GM12878 (cell line): ENCODE measurements at regions not wholly inside any gene's neighbourhood (a gene's known extent, or its start where the extent isn't known, plus 50 kb on each side); places are given as distances from the start of the nearest gene placed in this dataset.

Experiments used
- ATAC-seq: fragments of 200-7000 bp; cut with Tn5 transposase; 3 replicates; pipeline ENCODE4 v1.9.1; 2020; ENCODE audit warnings: mild to moderate bottlenecking, moderate library complexity
- BruUV-seq: library from RNA; stranded (reverse); fragments of 400-500 nt; replicated peaks from 2 replicates; lab custom pipeline; 2021; lab: Mats Ljungman, UMichigan
- CTCF ChIA-PET: fragments of 300-600 bp; sonication (Branson Sonifier 250); formaldehyde crosslinking; extraction: SDS; loops from one replicate; lab custom pipeline; 2021; ENCODE audit warnings: inconsistent platforms; lab: Yijun Ruan, JAX
- POLR2A ChIA-PET: fragments of 350-600 bp; formaldehyde crosslinking; extraction: SDS; loops from one replicate; lab custom pipeline; 2021; ENCODE audit warnings: inconsistent platforms; lab: Charles Lee
- RAD21 ChIA-PET: fragments of 300-600 bp; sonication (Branson Sonifier 250); formaldehyde crosslinking; loops from one replicate; lab custom pipeline; 2023; ENCODE audit warnings: antibody characterized with exemption; ENCODE audit not compliant: unreplicated experiment; lab: Charles Lee
- SMC1A ChIA-PET: fragments of 300-600 bp; sonication (Branson Sonifier 250); formaldehyde crosslinking; loops from one replicate; lab custom pipeline; 2023; ENCODE audit not compliant: unreplicated experiment, uncharacterized antibody; lab: Charles Lee
- DNase-seq: peaks from one replicate; pipeline ENCODE4 v3.0.0-alpha.2; 2011; ENCODE audit warnings: low read depth, low spot score
- FAIRE-seq: peaks from 3 replicates; lab custom pipeline; 2011; peaks lifted over from hg19 to GRCh38; lab: Jason Lieb, UNC
- H2AFZ ChIP-seq: 2 replicates; pipeline ENCODE4 v1.6.0; 2011; ENCODE audit warnings: low read depth, low read length, control low read depth; ENCODE audit not compliant: control insufficient read depth
- H3K27ac ChIP-seq: 2 replicates; pipeline ENCODE4 v1.5.1; 2011; ENCODE audit warnings: control low read depth; ENCODE audit not compliant: control insufficient read depth, insufficient read depth
- H3K27me3 ChIP-seq, 2 experiments: replicated peaks in 1 of 2; 2 replicates each; pipeline versions ENCODE4 v1.6.0 to v1.6.1; 2011; ENCODE audit warnings: low read length in 1 of 2; ENCODE audit not compliant: control insufficient read depth in 2 of 2, insufficient read depth in 2 of 2
- H3K36me3 ChIP-seq, 2 experiments: 2 replicates each; pipeline ENCODE4 v1.5.1; 2011; ENCODE audit warnings: low read length in 1 of 2; ENCODE audit not compliant: control insufficient read depth in 2 of 2, insufficient read depth in 2 of 2
- H3K4me1 ChIP-seq: 2 replicates; pipeline ENCODE4 v1.6.1; 2011; ENCODE audit warnings: mild to moderate bottlenecking, low read length, moderate library complexity, mixed read lengths; ENCODE audit not compliant: control insufficient read depth, insufficient read depth
- H3K4me2 ChIP-seq: 2 replicates; pipeline ENCODE4 v1.6.0; 2011; ENCODE audit warnings: control low read depth; ENCODE audit not compliant: control insufficient read depth, insufficient read depth
- H3K4me3 ChIP-seq: fragments of 200-600 bp; sonication (generic); 2 replicates; pipeline ENCODE4 v1.5.1; 2016
- H3K79me2 ChIP-seq: 2 replicates; pipeline ENCODE4 v1.6.0; 2011; ENCODE audit warnings: low read length; ENCODE audit not compliant: control insufficient read depth, insufficient read depth
- H3K9ac ChIP-seq: 2 replicates; pipeline ENCODE4 v1.8.0; 2011; ENCODE audit warnings: low read length, control low read depth, mixed read lengths; ENCODE audit not compliant: control insufficient read depth, insufficient read depth
- H3K9me3 ChIP-seq: replicated peaks from 3 replicates; pipeline ENCODE4 v1.5.1; 2011; ENCODE audit warnings: mild to moderate bottlenecking, low read length; ENCODE audit not compliant: control insufficient read depth, insufficient read depth
- H4K20me1 ChIP-seq: 2 replicates; pipeline ENCODE4 v1.6.0; 2011; ENCODE audit not compliant: control insufficient read depth, insufficient read depth
- ASH2L ChIP-seq: fragments of 300-600, 200-600 bp; sonication (generic); IDR thresholded peaks from 2 replicates; pipeline ENCODE4 v1.6.1; 2017; ENCODE audit warnings: low read depth, mild to moderate bottlenecking, borderline replicate concordance
- BMI1 ChIP-seq: fragments of 450-650 bp; IDR thresholded peaks from 2 replicates; pipeline ENCODE4 v1.6.1; 2016; ENCODE audit warnings: mild to moderate bottlenecking, moderate library complexity, borderline replicate concordance
- CREB1 ChIP-seq: IDR thresholded peaks from 2 replicates; pipeline ENCODE4 v1.6.1; 2012; ENCODE audit warnings: low read depth, mild to moderate bottlenecking, inconsistent platforms
- EGR1 ChIP-seq, 2 experiments: IDR thresholded peaks; 1 replicate in 1 of 2; 2 replicates in 1 of 2; pipeline ENCODE4 v1.6.1; 2011 to 2012; ENCODE audit warnings: low read depth in 2 of 2, low read length in 2 of 2, borderline replicate concordance in 1 of 2, mild to moderate bottlenecking in 1 of 2, moderate library complexity in 1 of 2
- ETV6 ChIP-seq, 2 experiments: fragments of 450-650 bp in 1 of 2; IDR thresholded peaks in 1 of 2; conservative IDR thresholded peaks in 1 of 2; 2 replicates each; pipeline ENCODE4 v1.6.1; 2014; ENCODE audit warnings: antibody characterized with exemption in 1 of 2, borderline replicate concordance in 1 of 2, low read depth in 1 of 2, mild to moderate bottlenecking in 1 of 2, moderate library complexity in 1 of 2
- JUNB ChIP-seq: IDR thresholded peaks from 2 replicates; pipeline ENCODE4 v1.6.1; 2016; ENCODE audit warnings: antibody characterized with exemption, mild to moderate bottlenecking
- MXI1 ChIP-seq: fragments of 150-350 bp; IDR thresholded peaks from 2 replicates; pipeline ENCODE4 v1.6.1; 2011; ENCODE audit warnings: low read depth, mild to moderate bottlenecking, inconsistent platforms, low read length, improper control_type of control experiment
- PKNOX1 ChIP-seq: fragments of 450-650 bp; IDR thresholded peaks from 2 replicates; pipeline ENCODE4 v1.6.1; 2016; ENCODE audit warnings: mild to moderate bottlenecking
- PRDM15 ChIP-seq: fragments of 450-650 bp; formaldehyde crosslinking; IDR thresholded peaks from 2 replicates; pipeline ENCODE4 v1.4.0; 2020; ENCODE audit warnings: mild to moderate bottlenecking, moderate library complexity
- SMARCA5 ChIP-seq: fragments of 450-650 bp; IDR thresholded peaks from 2 replicates; pipeline ENCODE4 v1.6.1; 2017; ENCODE audit warnings: mild to moderate bottlenecking
- SPI1 ChIP-seq: IDR thresholded peaks from 2 replicates; pipeline ENCODE4 v1.6.1; 2011; ENCODE audit warnings: low read depth, mild to moderate bottlenecking, low read length, moderate library complexity, borderline replicate concordance; ENCODE audit not compliant: insufficient read depth
- USF2 ChIP-seq: IDR thresholded peaks from 2 replicates; pipeline ENCODE4 v1.6.1; 2011; ENCODE audit warnings: low read depth, low read length, improper control_type of control experiment, borderline replicate concordance
- ZNF24 ChIP-seq: fragments of 450-650 bp; IDR thresholded peaks from 2 replicates; pipeline ENCODE4 v1.6.1; 2017; ENCODE audit warnings: antibody characterized with exemption, mild to moderate bottlenecking
- WGBS: methylation state at CpG from one replicate; pipeline ENCODE4 v1.1.6; 2016; ENCODE audit warnings: low lambda C conversion rate; ENCODE audit not compliant: insufficient replicate concordance, insufficient coverage; ENCODE audit errors: missing lambda C conversion rate; 5-methylcytosine and 5-hydroxymethylcytosine counted together
- in situ Hi-C: fragments of 300-500 bp; cut with MboI; formaldehyde crosslinking; loops from 9 replicates; pipeline ENCODE4 v1.14.3; 2018; ENCODE audit warnings: mixed read lengths
- intact Hi-C: fragments of 100-400 bp; cut with micrococcal nuclease; formaldehyde crosslinking; loops from one replicate; pipeline ENCODE4 v1.14.2; 2022; ENCODE audit not compliant: unreplicated experiment

GRCh38 chr20:40192529-40192928, 496.5 kb downstream of the MAFB start:
- in situ Hi-C loops: no loop called here
- Histone ChIP-seq H3K36me3 (no peaks in the 10 kb centered on the region), H3K79me2 (no peaks in the 10 kb centered on the region)
- CTCF ChIA-PET: interaction anchor here (0.8 kb wide), 1 partner anchor 8 kb away, joined by 3 read pairs; no protein-coding TSS in a partner anchor
- no peak for TF ChIP-seq SMARCA5
- TF ChIP-seq, all 136 proteins: peak for 0
- Histone ChIP-seq H3K27me3 (no peaks in the 10 kb centered on the region), H3K9ac (no peak overlapping the region), H3K9me3 (no peaks in the 10 kb centered on the region), H3K4me2 (no peak overlapping the region), H4K20me1 (no peaks in the 10 kb centered on the region), H3K4me3 (no peak overlapping the region), H3K27ac (no peak overlapping the region), H3K4me1 (no peaks in the 10 kb centered on the region), H2AFZ (no peak overlapping the region)
- ChIA-PET RAD21 (no interaction called here), SMC1A (no interaction called here), POLR2A (no interaction called here)
- FAIRE-seq (no peak), ATAC-seq (no peak), DNase-seq (no peak)
- intact Hi-C loops: no loop called here
- no TSS peak for BruUV-seq

- WGBS: 38% methylated on average over 4 of the region's 4 CpGs
- H3K4me1 ChIP-seq: no peaks in the 10 kb centered on the region
- FAIRE-seq (no peak), ATAC-seq (no peak), DNase-seq (no peak)
- ChIA-PET RAD21 (no interaction called here), SMC1A (no interaction called here), CTCF (interaction anchor here (0.8 kb wide), 1 partner anchor 8 kb away, joined by 3 read pairs; no protein-coding TSS in a partner anchor), POLR2A (no interaction called here)
- no peak overlapping the region for H3K9ac ChIP-seq
- no peaks in the 10 kb centered on the region for H3K9me3 ChIP-seq
- no TSS peak for BruUV-seq
- no peaks in the 10 kb centered on the region for H4K20me1 ChIP-seq
- no peaks in the 10 kb centered on the region for H3K79me2 ChIP-seq
- no peak overlapping the region for H2AFZ ChIP-seq
- H3K36me3 ChIP-seq: no peaks in the 10 kb centered on the region
- H3K27me3 ChIP-seq: no peaks in the 10 kb centered on the region
- no peak overlapping the region for H3K4me3 ChIP-seq
- no peak overlapping the region for H3K27ac ChIP-seq
- intact Hi-C loops: no loop called here
- H3K4me2 ChIP-seq: no peak overlapping the region
- in situ Hi-C loops: no loop called here
- TF ChIP-seq ASH2L: no peak
- no peak for TF ChIP-seq ZNF24
- no peak for TF ChIP-seq CREB1
- no peak for TF ChIP-seq USF2
- TF ChIP-seq BMI1: no peak
- TF ChIP-seq PRDM15: no peak
- no peak for TF ChIP-seq JUNB
- no peak for TF ChIP-seq PKNOX1
- TF ChIP-seq ETV6 (conservative IDR thresholded peaks at IDR 0.05 in 1 of 2, IDR thresholded peaks at IDR 0.05 in 1 of 2; ENCODE audit: borderline replicate concordance in 1 of 2, low read depth in 1 of 2): no peak
- TF ChIP-seq EGR1 (IDR thresholded peaks at IDR 0.05; ENCODE audit: borderline replicate concordance in 1 of 2, low read depth in 2 of 2, low read length in 2 of 2): no peak
- no peak for TF ChIP-seq SPI1
- no peak for TF ChIP-seq MXI1
Measured at GRCh38 chr20:40192081-40192480, 497.0 kb downstream of the MAFB start.
